ENCODE measurements at regions not wholly inside any gene's neighbourhood (a gene's known extent, or its start where the extent isn't known, plus 50 kb on each side); places are given as distances from the start of the nearest gene placed in this dataset.
"Not testable (repeated sequence)": the region's sequence is repeated elsewhere in the genome, so short reads cannot be mapped to it uniquely, and the experiment has no call there.

- DNase-seq (ENCODE audit: low spot score) = no peak
Measured at GRCh38 chr13:100811928-100812327, 137.3 kb upstream of the TMTC4 start.

GRCh38 chr13:100811024-100811865, 136.7 kb upstream of the TMTC4 start:
- DNase-seq (ENCODE audit: low spot score) = no peak

- no peak for DNase-seq (ENCODE audit: low spot score)
Measured at GRCh38 chr13:100810481-100810880, 135.9 kb upstream of the TMTC4 start.

GRCh38 chr13:100809856-100810255, 135.3 kb upstream of the TMTC4 start:
- DNase-seq (ENCODE audit: low spot score) = no peak

- peak; percentile 17 for DNase-seq (ENCODE audit: low spot score)
Measured at GRCh38 chr13:100809129-100809390, 134.5 kb upstream of the TMTC4 start.

GRCh38 chr13:100808330-100809128, 133.9 kb upstream of the TMTC4 start:
- peak; percentile 75 for DNase-seq (ENCODE audit: low spot score)

- no peak for DNase-seq (ENCODE audit: low spot score)
Measured at GRCh38 chr13:100803091-100803490, 128.5 kb upstream of the TMTC4 start.

GRCh38 chr13:100800283-100800875, 125.8 kb upstream of the TMTC4 start:
- no peak for DNase-seq (ENCODE audit: low spot score)

GRCh38 chr13:100798739-100799361, 124.3 kb upstream of the TMTC4 start:
- DNase-seq (ENCODE audit: low spot score) = no peak

- no peak for DNase-seq (ENCODE audit: low spot score)
Measured at GRCh38 chr13:100797921-100798320, 123.3 kb upstream of the TMTC4 start.

GRCh38 chr13:100796463-100796862, 121.9 kb upstream of the TMTC4 start:
- no peak for DNase-seq (ENCODE audit: low spot score)

GRCh38 chr13:100794575-100794974, 120.0 kb upstream of the TMTC4 start:
- DNase-seq (ENCODE audit: low spot score) = no peak

- DNase-seq (ENCODE audit: low spot score) = no peak
Measured at GRCh38 chr13:100790405-100790804, 115.8 kb upstream of the TMTC4 start.

- DNase-seq (ENCODE audit: low spot score) = no peak
Measured at GRCh38 chr13:100789968-100790367, 115.4 kb upstream of the TMTC4 start.

GRCh38 chr13:100789481-100789880, 114.9 kb upstream of the TMTC4 start:
- peak; percentile 93 for DNase-seq (ENCODE audit: low spot score)

GRCh38 chr13:100789025-100789424, 114.4 kb upstream of the TMTC4 start:
- no peak for DNase-seq (ENCODE audit: low spot score)

- no peak for DNase-seq (ENCODE audit: low spot score)
Measured at GRCh38 chr13:100788540-100788939, 113.9 kb upstream of the TMTC4 start.

- DNase-seq (ENCODE audit: low spot score) = no peak
Measured at GRCh38 chr13:100787899-100788298, 113.3 kb upstream of the TMTC4 start.

- DNase-seq (ENCODE audit: low spot score) = not testable (repeated sequence)
Measured at GRCh38 chr13:100776686-100777085, 102.1 kb upstream of the TMTC4 start.

GRCh38 chr13:100773923-100774663, 99.5 kb upstream of the TMTC4 start:
- no peak for DNase-seq (ENCODE audit: low spot score)

GRCh38 chr13:100773429-100773828, 98.8 kb upstream of the TMTC4 start:
- DNase-seq (ENCODE audit: low spot score) = no peak

GRCh38 chr13:100767192-100767591, 92.6 kb upstream of the TMTC4 start:
- no peak for DNase-seq (ENCODE audit: low spot score)

All from pons (tissue), 1 donor.